GM19023 (cell line): ENCODE measurements at regions not wholly inside any gene's neighbourhood (a gene's known extent, or its start where the extent isn't known, plus 50 kb on each side); places are given as distances from the start of the nearest gene placed in this dataset.
"Not testable (repeated sequence)": the region's sequence is repeated elsewhere in the genome, so short reads cannot be mapped to it uniquely, and the experiment has no call there.

Experiments used
- ATAC-seq: cut with Tn5 transposase; IDR thresholded peaks from one replicate; pipeline ENCODE4 v1.9.1; 2021; ENCODE audit warnings: mild to moderate bottlenecking, moderate library complexity; ENCODE audit not compliant: unreplicated experiment

DNA sequence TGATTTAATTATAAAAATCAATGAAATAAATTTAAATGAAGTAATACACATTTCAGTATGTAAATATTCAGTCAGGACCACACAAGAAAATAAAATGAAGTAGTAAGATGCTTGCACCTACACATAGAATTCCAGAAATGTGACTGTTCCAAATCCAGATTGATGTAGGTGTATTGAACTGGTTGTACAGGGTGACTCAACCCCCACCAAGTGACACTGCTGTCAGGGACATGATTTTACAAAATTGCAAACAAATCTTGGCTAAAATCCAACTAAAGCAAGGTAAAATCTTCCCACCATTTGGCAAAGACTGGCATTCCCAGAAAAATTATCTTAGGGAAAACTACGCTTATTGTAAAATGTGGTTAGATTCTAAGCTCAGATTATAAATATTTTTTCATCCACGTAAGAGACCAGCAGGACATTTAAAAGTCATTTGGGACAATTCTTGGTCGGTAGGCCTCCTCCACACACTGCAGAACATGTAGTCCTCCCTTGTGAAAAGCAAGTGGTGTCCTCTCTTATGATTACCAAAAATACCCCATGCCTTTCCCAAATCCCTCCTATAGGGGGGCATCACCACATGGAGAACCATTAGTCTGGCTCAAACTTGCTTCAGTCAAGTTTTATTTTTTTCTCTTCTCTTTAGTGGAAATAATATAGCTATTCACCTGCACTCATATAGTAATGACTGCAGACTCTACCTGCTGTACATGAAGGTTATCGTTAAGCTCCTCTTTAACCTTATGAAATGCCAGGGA, 287.1 kb upstream of the SMIM30 start:
- no peak for ATAC-seq

DNA sequence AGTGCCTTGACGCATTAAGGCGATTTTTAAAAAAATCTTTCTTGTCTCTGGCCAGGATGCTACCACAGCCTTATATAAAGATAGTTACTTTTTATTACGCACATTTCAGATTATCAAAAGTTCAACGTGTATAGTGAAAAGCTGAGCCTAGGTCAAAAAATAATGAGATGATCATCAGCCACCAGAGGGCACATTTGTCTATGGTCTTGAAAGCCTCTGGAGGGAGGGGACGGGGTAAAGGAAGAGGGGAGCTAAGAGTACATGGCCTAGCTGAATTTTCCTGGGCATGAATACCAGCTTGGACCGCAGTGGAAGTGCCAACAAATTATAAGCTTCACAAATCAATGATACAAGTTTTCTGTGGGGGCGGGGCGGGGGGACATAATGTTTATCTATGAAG, 285.9 kb upstream of the SMIM30 start:
- no peak for ATAC-seq

DNA sequence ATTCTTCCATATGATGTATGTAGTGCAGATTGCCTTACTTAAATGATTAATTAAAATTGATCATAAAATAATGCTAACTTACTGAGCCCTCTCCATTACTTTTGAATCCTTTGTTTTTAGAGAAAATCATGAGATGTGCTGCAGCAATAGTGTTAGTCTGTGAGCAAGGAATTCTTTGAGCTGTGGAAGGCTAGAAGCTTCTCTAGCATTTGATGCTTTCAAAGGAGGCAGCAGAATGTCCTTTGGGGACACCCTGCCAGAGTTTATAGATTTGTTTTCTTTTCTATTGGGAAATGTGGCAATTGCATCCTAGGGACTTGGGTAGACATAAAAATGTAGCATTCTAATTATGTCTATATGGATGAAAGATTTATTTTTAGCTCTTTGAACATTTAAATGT, 284.1 kb upstream of the SMIM30 start:
- ATAC-seq, result no peak

DNA sequence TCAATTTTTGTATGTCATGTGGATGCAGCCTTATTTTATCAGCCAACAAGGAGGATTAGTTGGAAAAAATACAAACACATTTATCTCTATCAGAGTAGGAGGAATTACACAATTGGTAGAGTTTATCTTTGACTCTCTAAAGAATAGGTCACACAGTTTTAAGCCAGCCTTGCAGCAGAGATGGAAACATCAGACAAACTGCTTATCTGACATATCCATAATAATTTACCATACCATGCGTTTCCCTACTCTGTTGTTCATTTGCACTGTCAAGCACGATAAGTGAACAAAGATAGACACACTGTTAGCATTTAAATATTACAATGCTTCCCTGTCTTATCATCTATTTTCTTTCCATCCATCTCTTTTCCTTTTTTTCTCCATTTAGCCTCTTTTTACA, 283.7 kb upstream of the SMIM30 start:
- no peak for ATAC-seq

GRCh38 chr7:113394856-113395255, 276.5 kb upstream of the SMIM30 start:
- ATAC-seq, result no peak

DNA sequence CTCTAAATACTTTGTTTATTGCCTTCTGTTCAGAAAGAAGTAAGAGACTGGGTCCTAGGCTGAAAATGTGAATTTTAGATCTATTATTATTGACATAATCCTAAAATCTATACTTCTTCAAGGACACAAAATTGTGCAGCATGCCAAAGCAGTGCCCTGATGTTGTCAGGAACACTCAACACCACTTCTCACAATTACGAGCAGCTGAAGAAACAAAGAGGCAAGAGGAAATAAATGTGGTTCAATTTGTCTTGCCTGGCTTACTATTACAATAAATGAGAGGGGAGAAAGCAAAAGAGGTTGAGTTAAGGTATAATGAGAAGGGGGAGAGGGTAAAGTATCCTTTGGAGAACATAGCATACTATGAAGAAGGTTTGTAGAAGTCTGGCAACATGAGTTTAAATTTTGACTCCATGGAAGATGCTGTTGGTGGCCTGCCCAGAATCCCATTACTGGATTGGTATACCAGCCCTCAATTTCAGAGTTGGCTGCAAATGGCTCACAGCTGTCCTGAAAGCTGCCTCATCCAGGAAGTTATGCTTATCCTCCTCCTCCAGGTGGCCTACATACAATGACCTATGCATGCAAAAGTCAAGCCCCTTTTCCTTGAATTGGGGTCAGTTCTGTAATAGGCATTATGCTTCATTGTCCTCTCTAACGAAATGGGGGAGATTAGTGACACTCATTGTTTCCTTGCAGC, 274.6 kb upstream of the SMIM30 start:
- ATAC-seq, result no peak

- no peak for ATAC-seq
Measured at GRCh38 chr7:113392421-113392820, 274.1 kb upstream of the SMIM30 start.

- no peak for ATAC-seq
Measured at GRCh38 chr7:113389112-113389646, 270.8 kb upstream of the SMIM30 start.

DNA sequence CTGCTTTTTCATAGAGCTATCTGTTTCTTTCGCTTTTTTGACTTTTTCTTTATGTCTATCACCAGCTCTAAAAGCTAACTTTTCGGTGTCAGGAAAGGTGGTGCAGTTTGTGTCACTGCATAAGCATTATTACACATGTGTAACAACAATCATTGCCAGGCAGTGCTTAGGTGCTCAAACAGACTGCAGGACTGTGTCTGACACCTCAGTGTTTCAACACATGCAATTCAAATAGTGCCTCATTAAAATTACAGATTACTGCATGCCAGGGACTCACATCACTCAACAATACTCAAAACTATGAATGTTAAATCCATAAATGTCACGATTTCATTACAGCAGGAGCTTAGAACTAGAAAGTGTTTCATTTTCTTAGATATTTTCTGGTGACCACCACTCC, 265.3 kb upstream of the SMIM30 start:
- ATAC-seq, result no peak

DNA sequence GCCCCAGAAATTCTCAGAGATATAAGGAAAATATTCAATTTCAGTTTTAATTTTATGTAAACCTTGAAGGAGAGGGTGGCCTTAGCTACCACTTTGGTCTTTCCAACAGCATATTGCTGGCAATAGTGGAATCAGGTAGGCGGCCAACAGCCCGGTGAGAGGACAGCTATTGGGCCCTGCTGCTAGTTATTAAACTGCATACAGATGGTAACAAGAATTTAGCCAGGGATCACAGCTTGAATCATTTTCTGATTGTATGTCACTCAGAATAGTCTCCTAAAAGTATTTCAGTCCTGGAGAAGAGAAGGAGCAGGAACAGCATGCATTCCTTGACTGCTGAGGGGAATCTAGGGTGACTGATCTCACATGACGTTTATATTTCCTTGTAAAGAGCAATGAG, 261.4 kb upstream of the SMIM30 start:
- ATAC-seq, result no peak

DNA sequence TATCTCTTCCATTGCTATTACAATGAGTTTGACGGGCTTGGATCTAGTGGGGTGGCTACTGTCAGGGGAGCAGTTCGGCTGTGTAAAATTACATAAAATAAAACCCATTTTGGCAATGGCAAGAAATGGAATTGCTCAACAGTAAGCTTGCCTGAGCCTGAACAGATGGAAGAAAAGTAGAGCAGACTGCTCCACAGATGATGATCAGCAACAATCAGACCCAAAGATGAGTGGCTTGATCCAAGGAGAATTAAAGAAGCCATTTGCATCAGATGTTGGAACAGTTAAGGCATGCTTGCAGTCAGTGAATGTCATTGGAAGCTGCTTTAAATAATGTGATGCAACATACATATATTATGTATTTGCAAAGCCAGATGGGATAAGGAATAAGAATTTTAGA, 256.6 kb upstream of the SMIM30 start:
- ATAC-seq, result no peak

DNA sequence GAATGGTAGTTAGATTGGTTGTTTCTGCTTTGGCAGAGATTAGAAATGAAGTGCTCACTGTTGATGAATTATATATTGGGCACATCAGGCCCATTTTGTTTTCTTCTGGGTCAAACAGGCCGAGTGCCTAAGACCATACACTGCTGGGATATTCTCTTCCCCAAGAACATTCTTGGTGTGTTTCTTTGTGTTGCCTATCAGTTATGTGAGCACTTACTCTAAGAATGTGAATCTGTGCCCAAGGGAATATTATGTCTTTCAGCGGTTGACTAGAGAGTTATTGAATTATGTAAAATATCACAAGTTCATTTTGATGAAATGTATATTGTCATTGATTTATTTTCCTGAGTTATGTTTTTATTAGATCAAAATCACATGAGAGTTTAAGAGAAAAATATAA, 255.5 kb upstream of the SMIM30 start:
- no peak for ATAC-seq

DNA sequence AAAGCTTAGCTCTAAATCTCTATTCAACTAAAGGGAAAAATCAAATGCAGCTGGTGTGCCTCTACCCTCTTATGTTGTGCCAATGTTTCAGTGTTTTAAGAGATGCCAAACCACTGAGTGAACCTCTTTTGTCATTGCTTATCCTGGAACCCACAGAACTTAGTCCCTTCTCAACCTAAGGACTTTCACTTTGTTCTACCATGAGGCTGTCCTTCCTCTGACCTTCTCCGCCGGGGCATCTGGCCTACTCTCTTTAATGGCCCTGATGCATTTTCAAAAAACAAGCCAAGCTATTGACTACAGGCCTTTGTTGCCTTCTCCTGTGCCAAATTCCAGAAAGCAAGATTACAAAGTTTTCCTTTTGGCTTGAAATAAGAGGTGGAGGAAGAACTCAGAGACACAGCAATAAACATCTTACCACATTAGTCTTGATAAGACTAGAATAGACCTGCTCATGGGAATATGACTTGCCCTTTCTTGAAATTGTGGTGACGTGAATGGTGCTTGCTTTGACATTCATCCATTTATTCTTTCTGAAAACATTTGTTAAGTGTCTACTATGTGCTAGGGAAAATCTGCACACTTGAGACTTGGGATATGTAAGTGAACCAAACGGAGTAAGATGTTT, 253.2 kb upstream of the SMIM30 start:
- no peak for ATAC-seq

DNA sequence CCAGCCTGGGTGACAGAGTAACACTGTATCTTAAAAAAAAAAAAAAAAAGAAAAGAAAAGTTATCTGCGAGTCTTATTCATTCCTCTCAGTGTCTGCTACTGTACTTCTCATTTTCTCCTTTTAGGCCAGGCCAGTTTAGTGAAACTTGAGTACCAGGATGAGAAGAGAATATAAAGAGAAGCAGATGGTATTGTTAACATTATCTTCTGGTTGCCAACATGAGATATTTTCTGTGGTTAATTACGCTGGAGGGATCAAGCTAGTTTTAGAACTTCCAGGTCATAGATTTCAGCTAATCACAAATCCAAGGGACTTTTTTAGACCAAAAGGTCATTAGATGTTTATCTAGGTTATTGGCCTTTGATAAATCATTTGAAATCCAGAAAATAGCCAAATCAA, 252.6 kb upstream of the SMIM30 start:
- ATAC-seq, result no peak

- no peak for ATAC-seq
Measured at GRCh38 chr7:113368256-113368655, 249.9 kb upstream of the SMIM30 start.

DNA sequence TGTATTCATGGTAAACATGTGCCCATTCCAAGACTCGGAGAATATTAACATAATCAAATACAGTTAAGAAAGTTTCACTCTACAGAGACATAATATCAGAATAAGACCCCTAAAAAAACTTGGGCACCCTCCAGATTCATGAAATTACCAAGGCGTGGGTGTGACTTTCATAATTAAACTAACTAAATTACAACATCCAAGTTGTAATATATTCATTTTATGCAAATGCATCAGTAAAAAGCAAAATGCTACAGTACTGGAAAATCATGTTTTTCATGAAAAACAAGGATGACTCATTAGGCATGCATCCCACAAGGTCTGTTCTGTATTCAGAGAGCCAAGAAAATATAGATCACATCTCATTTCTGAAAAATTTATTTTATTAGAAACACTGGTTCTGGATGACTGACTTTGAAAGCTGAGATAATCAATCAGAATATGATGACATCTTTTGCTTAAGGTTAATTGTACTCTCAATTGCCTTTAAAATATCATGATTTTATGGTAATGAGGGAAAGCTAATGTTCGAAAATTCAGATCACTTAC, 248.8 kb upstream of the SMIM30 start:
- ATAC-seq, result no peak

- ATAC-seq, result no peak
Measured at GRCh38 chr7:113366122-113366521, 247.8 kb upstream of the SMIM30 start.

DNA sequence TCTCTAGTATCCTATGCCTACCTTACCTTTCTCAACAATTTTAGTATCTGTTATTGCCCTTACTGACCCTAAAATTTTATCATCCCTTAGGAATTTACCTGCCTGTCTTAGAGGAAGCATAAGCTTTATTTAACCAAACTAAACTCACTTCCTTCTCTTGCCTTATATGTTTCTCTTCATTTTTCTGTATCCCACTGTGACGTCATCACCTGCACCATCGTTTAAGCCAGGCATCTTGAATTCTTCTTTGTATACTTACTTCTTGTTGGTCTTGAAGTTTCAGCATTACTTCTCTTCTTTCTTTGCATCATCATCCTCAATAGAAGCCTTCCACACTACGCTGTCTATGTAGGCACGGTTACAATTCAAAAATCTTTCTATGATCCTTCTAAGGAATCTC, 231.0 kb upstream of the SMIM30 start:
- no peak for ATAC-seq

DNA sequence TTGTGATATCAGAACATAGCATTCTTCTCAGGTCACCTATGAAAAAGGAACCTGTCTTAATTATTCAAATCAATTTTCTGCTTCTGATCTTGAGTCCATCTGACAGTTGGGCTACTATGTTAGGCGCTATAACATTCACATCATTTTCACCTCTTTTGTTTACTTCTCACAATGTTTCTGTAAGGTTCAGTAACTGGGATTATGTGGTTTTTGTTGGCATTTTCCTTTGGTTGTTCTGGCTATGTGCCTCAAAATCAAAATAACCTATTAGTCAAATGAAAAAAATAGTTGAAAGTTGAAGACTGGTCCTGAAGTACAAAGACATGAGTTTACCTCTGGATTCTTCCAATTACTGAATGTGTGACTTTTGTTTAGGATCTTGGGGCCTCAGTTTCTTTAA, 221.3 kb upstream of the SMIM30 start:
- no peak for ATAC-seq

DNA sequence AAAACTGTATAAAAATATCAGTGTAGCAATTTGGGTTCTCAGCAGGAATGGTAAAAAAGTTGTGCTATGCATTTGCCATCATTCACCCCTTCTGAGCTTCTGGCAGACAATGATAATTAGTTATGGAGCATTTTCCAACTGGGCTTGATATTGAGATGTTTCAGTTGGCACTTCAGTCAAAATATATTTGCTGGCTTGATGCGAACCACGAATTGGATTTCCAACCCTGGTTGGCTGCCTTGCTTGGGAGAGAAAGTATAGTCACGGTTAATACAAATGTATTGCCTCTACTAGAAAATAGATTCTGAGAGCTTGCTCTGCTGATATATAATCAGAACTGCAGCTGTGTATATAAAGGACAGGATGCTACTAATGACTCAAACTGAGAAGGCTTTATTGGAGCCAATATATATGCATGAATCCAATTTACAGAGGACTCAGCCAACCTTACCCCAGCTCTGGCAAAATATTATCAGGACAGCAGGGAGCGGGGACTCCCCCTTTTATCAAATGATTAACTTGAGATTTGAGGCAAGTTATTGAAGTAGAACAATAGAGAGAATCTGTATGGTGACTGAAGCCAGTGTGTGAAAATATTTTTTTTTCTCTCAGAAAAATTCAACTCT, 219.8 kb upstream of the SMIM30 start:
- ATAC-seq, result no peak

DNA sequence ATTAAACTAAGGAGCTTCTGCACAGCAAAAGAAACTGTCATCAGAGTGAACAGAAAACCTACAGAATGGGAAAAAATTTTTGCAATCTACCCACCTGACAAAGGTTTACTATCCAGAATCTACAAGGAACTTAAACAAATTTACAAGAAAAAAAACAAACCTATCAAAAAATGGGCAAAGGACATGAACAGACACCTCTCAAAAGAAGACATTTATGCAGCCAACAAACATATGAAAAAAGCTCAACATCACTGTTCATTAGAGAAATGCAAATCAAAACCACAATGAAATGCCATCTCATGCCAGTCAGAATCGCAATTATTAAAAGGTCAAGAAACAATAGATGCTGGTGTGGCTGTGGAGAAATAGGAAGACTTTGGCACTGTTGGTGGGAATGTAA, 218.5 kb upstream of the SMIM30 start:
- not testable (repeated sequence) for ATAC-seq
